Keratinocyte (primary cell): ENCODE measurements at regions not wholly inside any gene's neighbourhood (a gene's known extent, or its start where the extent isn't known, plus 50 kb on each side); places are given as distances from the start of the nearest gene placed in this dataset.

Source experiments
- DNase-seq: peaks from one replicate; pipeline ENCODE4 v3.0.0-alpha.2; 2011; ENCODE audit warnings: low read depth, missing footprints, low spot score
- FAIRE-seq: peaks from 2 replicates; lab custom pipeline; 2011; peaks lifted over from hg19 to GRCh38; lab: Jason Lieb, UNC
- H2AFZ ChIP-seq: 2 replicates; pipeline ENCODE4 v1.6.0; 2012; ENCODE audit warnings: low read length, control low read depth, inconsistent platforms; ENCODE audit not compliant: control insufficient read depth
- H3K27ac ChIP-seq: 2 replicates; pipeline ENCODE4 v1.5.1; 2011; ENCODE audit warnings: low read length; ENCODE audit not compliant: control insufficient read depth, insufficient read depth
- H3K27me3 ChIP-seq: 3 replicates; pipeline ENCODE4 v1.6.0; 2011; ENCODE audit warnings: low read length; ENCODE audit not compliant: control insufficient read depth, insufficient read depth; ENCODE audit errors: extremely low read depth
- H3K36me3 ChIP-seq, 2 experiments: 2 replicates in 1 of 2; 3 replicates in 1 of 2; pipeline ENCODE4 v1.5.1; 2011; ENCODE audit warnings: low read length in 2 of 2, mild to moderate bottlenecking in 1 of 2; ENCODE audit not compliant: control insufficient read depth in 2 of 2, insufficient read depth in 2 of 2; ENCODE audit errors: extremely low read depth in 1 of 2
- H3K4me1 ChIP-seq: 3 replicates; pipeline ENCODE4 v1.5.1; 2011; ENCODE audit warnings: low read length; ENCODE audit not compliant: control insufficient read depth, insufficient read depth; ENCODE audit errors: extremely low read depth
- H3K4me2 ChIP-seq: 3 replicates; pipeline ENCODE4 v1.6.0; 2011; ENCODE audit warnings: low read depth, low read length; ENCODE audit not compliant: control insufficient read depth, insufficient read depth; ENCODE audit errors: extremely low read depth
- H3K4me3 ChIP-seq, 3 experiments: fragments of 200-600 bp in 1 of 3; sonication (generic) in 1 of 3; 2 replicates in 2 of 3; 3 replicates in 1 of 3; pipeline ENCODE4 v1.5.1; 2011 to 2016; ENCODE audit warnings: low read length in 3 of 3, mild to moderate bottlenecking in 3 of 3, control low read depth in 2 of 3, inconsistent platforms in 1 of 3, low read depth in 1 of 3, mixed read lengths in 1 of 3, mixed run types in 1 of 3, moderate library complexity in 1 of 3; ENCODE audit not compliant: control insufficient read depth in 2 of 3, insufficient read depth in 2 of 3; ENCODE audit errors: extremely low read depth in 1 of 3
- H3K79me2 ChIP-seq: 2 replicates; pipeline ENCODE4 v1.6.0; 2012; ENCODE audit warnings: low read length; ENCODE audit not compliant: control insufficient read depth, insufficient read depth
- H3K9ac ChIP-seq: 3 replicates; pipeline ENCODE4 v1.6.0; 2011; ENCODE audit warnings: low read length; ENCODE audit not compliant: control insufficient read depth, insufficient read depth; ENCODE audit errors: extremely low read depth
- H3K9me1 ChIP-seq: 3 replicates; pipeline ENCODE4 v1.6.0; 2011; ENCODE audit warnings: low read length; ENCODE audit not compliant: control insufficient read depth, insufficient read depth; ENCODE audit errors: extremely low read depth
- H3K9me3 ChIP-seq: 2 replicates; pipeline ENCODE4 v1.5.1; 2012; ENCODE audit warnings: low read depth, low read length; ENCODE audit not compliant: control insufficient read depth
- H4K20me1 ChIP-seq: 3 replicates; pipeline ENCODE4 v1.6.0; 2011; ENCODE audit warnings: low read length; ENCODE audit not compliant: control insufficient read depth, insufficient read depth; ENCODE audit errors: extremely low read depth
- EZH2 ChIP-seq: IDR thresholded peaks from one replicate; pipeline ENCODE4 v1.6.1; 2012; ENCODE audit warnings: inconsistent platforms, mild to moderate bottlenecking, low read length, moderate library complexity
- dilution Hi-C: fragments of 300-500 bp; cut with MboI; formaldehyde crosslinking; loops from one replicate; pipeline ENCODE4 v1.7.0; 2020; ENCODE audit warnings: low sequenced_read_pairs; ENCODE audit not compliant: extremely low pct_ligation_motif_present
- TF ChIP-seq, protein P1 (sequence below), 3 experiments: IDR thresholded peaks in 1 of 3; conservative IDR thresholded peaks in 1 of 3; optimal IDR thresholded peaks in 1 of 3; 2 replicates in 2 of 3; 3 replicates in 1 of 3; pipeline versions ENCODE3 to v1.5.1; 2011; ENCODE audit warnings: low read length in 3 of 3, mild to moderate bottlenecking in 3 of 3, moderate library complexity in 2 of 3, control low read depth in 1 of 3, inconsistent platforms in 1 of 3; ENCODE audit not compliant: insufficient read depth in 2 of 3; ENCODE audit errors: extremely low read depth in 1 of 3

DNA sequence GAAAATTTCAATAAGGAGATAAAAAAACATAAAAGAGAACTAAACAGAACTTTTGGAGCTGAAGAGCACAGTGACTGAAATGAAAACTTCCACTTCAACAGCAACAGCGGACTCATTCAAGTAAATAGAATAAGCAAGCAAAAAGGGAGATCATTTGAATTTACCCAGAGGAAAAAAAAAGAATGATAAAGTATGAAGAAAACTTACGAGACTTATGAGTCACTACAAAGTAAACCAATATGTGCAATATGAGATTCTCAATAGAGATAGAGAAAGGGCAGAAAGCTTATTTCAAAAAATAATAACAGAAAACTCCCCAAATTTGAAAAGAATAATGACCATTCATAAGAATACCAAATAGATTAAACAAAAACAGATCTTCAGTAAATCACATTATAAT lies 1605.7 kb upstream of the CDH6 start:
- no peak for TF ChIP-seq EZH2
- Histone ChIP-seq H3K4me1 (no peaks in the 10 kb centered on the region), H3K4me3 (no peak overlapping the region), H3K27ac (no peak overlapping the region), H3K4me2 (no peak overlapping the region), H3K27me3 (no peaks in the 10 kb centered on the region), H3K9me3 (no peaks in the 10 kb centered on the region), H3K9me1 (no peaks in the 10 kb centered on the region), H2AFZ (no peak overlapping the region), H3K36me3 (no peaks in the 10 kb centered on the region), H4K20me1 (no peaks in the 10 kb centered on the region), H3K9ac (no peak overlapping the region), H3K79me2 (no peaks in the 10 kb centered on the region)
- dilution Hi-C loops, result no loop called here
- DNase-seq (no peak), FAIRE-seq (no peak)

DNA sequence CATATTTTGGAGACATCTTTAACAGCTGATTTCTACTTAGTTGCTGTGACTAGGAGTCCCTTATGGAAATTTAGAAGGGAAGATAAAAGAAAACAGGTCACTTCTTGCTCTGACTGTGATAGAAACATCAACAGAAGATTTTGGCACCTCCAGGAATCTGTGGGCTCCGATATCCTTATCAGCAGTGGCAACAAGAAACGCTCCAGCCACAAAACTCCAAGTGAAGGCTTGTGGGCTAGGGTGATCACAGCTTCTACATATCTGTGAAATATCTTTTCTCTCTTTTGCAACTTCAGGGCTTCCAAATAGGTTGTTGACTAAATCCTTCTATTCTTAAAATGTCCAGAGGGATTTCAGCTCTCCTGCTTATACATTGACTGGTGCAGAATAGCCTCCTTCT lies 1625.5 kb upstream of the CDH6 start:
- no peaks in the 10 kb centered on the region for H3K9me1 ChIP-seq
- no peak overlapping the region for H3K9ac ChIP-seq
- H3K4me3 ChIP-seq, result no peak overlapping the region
- FAIRE-seq (no peak), DNase-seq (no peak)
- no peaks in the 10 kb centered on the region for H3K9me3 ChIP-seq
- dilution Hi-C loops, result no loop called here
- H3K27me3 ChIP-seq, result no peaks in the 10 kb centered on the region
- no peaks in the 10 kb centered on the region for H3K79me2 ChIP-seq
- no peak overlapping the region for H3K4me2 ChIP-seq
- no peaks in the 10 kb centered on the region for H3K4me1 ChIP-seq
- no peak overlapping the region for H3K27ac ChIP-seq
- H3K36me3 ChIP-seq, result no peaks in the 10 kb centered on the region
- H2AFZ ChIP-seq, result no peak overlapping the region
- no peaks in the 10 kb centered on the region for H4K20me1 ChIP-seq
- TF ChIP-seq EZH2, result no peak

DNA sequence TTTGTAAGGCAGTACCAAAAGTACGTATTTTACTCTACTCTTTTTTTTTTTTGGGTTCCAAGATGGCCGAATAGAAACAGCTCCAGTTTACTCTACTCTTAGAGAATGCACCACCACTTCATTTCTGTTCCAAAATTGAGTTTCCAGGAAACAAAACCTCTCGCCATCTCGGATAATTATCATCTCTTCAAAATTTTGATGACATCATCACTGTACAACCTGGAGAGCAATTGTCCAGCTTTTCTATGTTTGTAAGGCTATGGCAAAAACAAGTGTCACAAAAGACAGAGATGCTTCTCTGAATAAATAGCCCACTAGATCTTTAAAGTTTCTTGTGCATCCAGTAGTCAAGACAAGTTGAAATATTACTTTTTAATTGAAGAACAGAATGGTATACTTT lies 1631.9 kb upstream of the CDH6 start:
- Histone ChIP-seq H3K9ac (no peak overlapping the region), H2AFZ (no peak overlapping the region), H3K36me3 (no peaks in the 10 kb centered on the region), H3K4me2 (no peak overlapping the region), H3K9me3 (peaks cover 1% of the 10 kb centered on the region), H3K27me3 (no peaks in the 10 kb centered on the region), H3K79me2 (no peaks in the 10 kb centered on the region), H3K9me1 (no peaks in the 10 kb centered on the region), H3K4me3 (no peak overlapping the region), H3K4me1 (no peaks in the 10 kb centered on the region), H4K20me1 (no peaks in the 10 kb centered on the region), H3K27ac (no peak overlapping the region)
- dilution Hi-C loops, result no loop called here
- no peak for DNase-seq
- TF ChIP-seq, protein P1, sequence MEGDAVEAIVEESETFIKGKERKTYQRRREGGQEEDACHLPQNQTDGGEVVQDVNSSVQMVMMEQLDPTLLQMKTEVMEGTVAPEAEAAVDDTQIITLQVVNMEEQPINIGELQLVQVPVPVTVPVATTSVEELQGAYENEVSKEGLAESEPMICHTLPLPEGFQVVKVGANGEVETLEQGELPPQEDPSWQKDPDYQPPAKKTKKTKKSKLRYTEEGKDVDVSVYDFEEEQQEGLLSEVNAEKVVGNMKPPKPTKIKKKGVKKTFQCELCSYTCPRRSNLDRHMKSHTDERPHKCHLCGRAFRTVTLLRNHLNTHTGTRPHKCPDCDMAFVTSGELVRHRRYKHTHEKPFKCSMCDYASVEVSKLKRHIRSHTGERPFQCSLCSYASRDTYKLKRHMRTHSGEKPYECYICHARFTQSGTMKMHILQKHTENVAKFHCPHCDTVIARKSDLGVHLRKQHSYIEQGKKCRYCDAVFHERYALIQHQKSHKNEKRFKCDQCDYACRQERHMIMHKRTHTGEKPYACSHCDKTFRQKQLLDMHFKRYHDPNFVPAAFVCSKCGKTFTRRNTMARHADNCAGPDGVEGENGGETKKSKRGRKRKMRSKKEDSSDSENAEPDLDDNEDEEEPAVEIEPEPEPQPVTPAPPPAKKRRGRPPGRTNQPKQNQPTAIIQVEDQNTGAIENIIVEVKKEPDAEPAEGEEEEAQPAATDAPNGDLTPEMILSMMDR (optimal IDR thresholded peaks at IDR 0.05 in 1 of 3, IDR thresholded peaks at IDR 0.05 in 1 of 3, conservative IDR thresholded peaks at IDR 0.05 in 1 of 3; ENCODE audit: extremely low read depth in 1 of 3, insufficient read depth in 2 of 3, low read length in 3 of 3), result no peak
- no peak for TF ChIP-seq EZH2
- no peak for FAIRE-seq
